ENCODE measurements at regions not wholly inside any gene's neighbourhood (a gene's known extent, or its start where the extent isn't known, plus 50 kb on each side); places are given as distances from the start of the nearest gene placed in this dataset.

- Mint-ChIP-seq H3K36me3 (ENCODE audit: insufficient read depth, unreplicated experiment) (no peaks in the 10 kb centered on the region), H3K9me3 (ENCODE audit: low read depth, unreplicated experiment) (peaks cover 5% of the 10 kb centered on the region), H3K4me1 (ENCODE audit: low read depth, unreplicated experiment) (no peaks in the 10 kb centered on the region), H3K27me3 (ENCODE audit: unreplicated experiment) (no peaks in the 10 kb centered on the region), H3K27ac (ENCODE audit: unreplicated experiment) (no peak overlapping the region), H3K4me3 (ENCODE audit: low read depth, unreplicated experiment) (no peak overlapping the region)
- CTCF ChIA-PET = no interaction called here
- intact Hi-C loops (cut with micrococcal nuclease; ENCODE audit: unreplicated experiment) = no loop called here
- no peak for TF ChIP-seq CTCF (IDR thresholded peaks at IDR 0.05; ENCODE audit: unreplicated experiment)
- BruUV-seq (replicated peaks) = no TSS peak
- no peak for DNase-seq
Observed at GRCh38 chr2:16818203-16818556, 152.5 kb upstream of the CYRIA start.

- CTCF ChIA-PET = no interaction called here
- Mint-ChIP-seq H3K36me3 (ENCODE audit: insufficient read depth, unreplicated experiment) (no peaks in the 10 kb centered on the region), H3K27me3 (ENCODE audit: unreplicated experiment) (no peaks in the 10 kb centered on the region), H3K4me3 (ENCODE audit: low read depth, unreplicated experiment) (no peak overlapping the region), H3K4me1 (ENCODE audit: low read depth, unreplicated experiment) (no peaks in the 10 kb centered on the region), H3K9me3 (ENCODE audit: low read depth, unreplicated experiment) (peaks cover 5% of the 10 kb centered on the region), H3K27ac (ENCODE audit: unreplicated experiment) (no peak overlapping the region)
- no peak for TF ChIP-seq CTCF (IDR thresholded peaks at IDR 0.05; ENCODE audit: unreplicated experiment)
- no TSS peak for BruUV-seq (replicated peaks)
- intact Hi-C loops (cut with micrococcal nuclease; ENCODE audit: unreplicated experiment) = no loop called here
- DNase-seq = no peak
Observed at GRCh38 chr2:16817305-16818202, 151.9 kb upstream of the CYRIA start.

GRCh38 chr2:16816522-16816921, 150.9 kb upstream of the CYRIA start:
- intact Hi-C loops (cut with micrococcal nuclease; ENCODE audit: unreplicated experiment) = no loop called here
- H3K4me3 Mint-ChIP-seq (ENCODE audit: low read depth, unreplicated experiment) = no peak overlapping the region
- peaks cover 5% of the 10 kb centered on the region for H3K9me3 Mint-ChIP-seq (ENCODE audit: low read depth, unreplicated experiment)
- TF ChIP-seq CTCF (IDR thresholded peaks at IDR 0.05; ENCODE audit: unreplicated experiment) = no peak
- no peaks in the 10 kb centered on the region for H3K27me3 Mint-ChIP-seq (ENCODE audit: unreplicated experiment)
- no peaks in the 10 kb centered on the region for H3K4me1 Mint-ChIP-seq (ENCODE audit: low read depth, unreplicated experiment)
- no peak for DNase-seq
- no peak overlapping the region for H3K27ac Mint-ChIP-seq (ENCODE audit: unreplicated experiment)
- CTCF ChIA-PET = no interaction called here
- no peaks in the 10 kb centered on the region for H3K36me3 Mint-ChIP-seq (ENCODE audit: insufficient read depth, unreplicated experiment)
- no TSS peak for BruUV-seq (replicated peaks)

- H3K27ac Mint-ChIP-seq (ENCODE audit: unreplicated experiment) = no peak overlapping the region
Observed at GRCh38 chr2:16816016-16816415, 150.4 kb upstream of the CYRIA start.

More at GRCh38 chr2:16816016-16816415, 150.4 kb upstream of the CYRIA start:
- CTCF ChIA-PET = no interaction called here
- BruUV-seq (replicated peaks) = no TSS peak
- TF ChIP-seq CTCF (IDR thresholded peaks at IDR 0.05; ENCODE audit: unreplicated experiment) = no peak
- no peak overlapping the region for H3K4me3 Mint-ChIP-seq (ENCODE audit: low read depth, unreplicated experiment)
- H3K36me3 Mint-ChIP-seq (ENCODE audit: insufficient read depth, unreplicated experiment) = no peaks in the 10 kb centered on the region
- intact Hi-C loops (cut with micrococcal nuclease; ENCODE audit: unreplicated experiment) = no loop called here
- H3K27me3 Mint-ChIP-seq (ENCODE audit: unreplicated experiment) = no peaks in the 10 kb centered on the region
- peaks cover 5% of the 10 kb centered on the region for H3K9me3 Mint-ChIP-seq (ENCODE audit: low read depth, unreplicated experiment)
- no peaks in the 10 kb centered on the region for H3K4me1 Mint-ChIP-seq (ENCODE audit: low read depth, unreplicated experiment)
- DNase-seq = no peak
